Right lung (tissue), 2 donors: ENCODE measurements at regions not wholly inside any gene's neighbourhood (a gene's known extent, or its start where the extent isn't known, plus 50 kb on each side); places are given as distances from the start of the nearest gene placed in this dataset.
A peak's percentile ranks its signal among the peaks of the same experiment; 100 is the strongest.

Experiments
- DNase-seq, 2 donors: peaks; one replicate each; pipeline ENCODE4 v3.0.0-alpha.2; 2013

DNA sequence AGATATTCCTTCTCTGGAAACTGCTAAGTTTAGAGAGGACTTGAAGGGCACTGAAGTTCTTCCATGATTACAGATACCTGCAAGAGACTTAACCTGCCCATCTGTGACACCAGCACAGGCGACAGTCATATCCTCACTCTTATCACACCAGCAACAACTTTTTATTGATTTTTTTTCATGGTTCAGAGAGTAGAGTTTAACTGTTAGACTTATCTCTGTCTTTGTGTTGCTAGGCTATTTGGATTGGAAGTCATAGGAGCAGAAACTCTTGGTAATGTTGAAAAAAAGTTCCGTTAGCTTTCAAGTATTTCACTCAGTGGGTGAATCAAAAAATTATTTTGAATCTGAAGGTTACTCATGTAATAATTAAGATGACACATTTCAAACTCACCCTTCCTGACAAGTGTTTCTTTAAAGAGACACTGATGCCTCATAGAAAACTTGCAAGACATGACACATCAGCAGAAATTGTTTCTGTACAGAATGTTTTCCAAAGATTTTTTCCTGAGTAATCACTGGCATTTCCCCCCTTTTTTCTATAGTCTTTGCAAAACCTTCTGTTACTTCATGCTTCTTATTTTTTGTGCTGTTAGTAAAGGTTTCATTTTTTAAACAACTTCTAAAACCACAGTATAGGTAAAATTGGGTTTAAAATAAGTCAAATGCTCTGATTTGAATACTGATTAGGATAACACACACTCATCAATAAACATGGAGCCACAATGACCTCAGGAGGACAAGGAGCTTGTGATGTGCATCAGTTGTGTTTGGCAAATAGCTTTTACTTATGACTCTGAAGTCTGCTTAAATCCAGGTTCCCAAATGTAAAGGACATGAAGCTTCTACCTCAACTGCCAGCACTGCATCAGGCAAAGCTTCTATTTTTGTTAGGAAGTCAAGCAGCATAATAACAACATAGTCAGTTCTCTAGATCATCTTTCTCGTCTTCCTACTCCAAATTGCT lies 252.9 kb upstream of the MAN1A1 start:
- DNase-seq = no peak

DNA sequence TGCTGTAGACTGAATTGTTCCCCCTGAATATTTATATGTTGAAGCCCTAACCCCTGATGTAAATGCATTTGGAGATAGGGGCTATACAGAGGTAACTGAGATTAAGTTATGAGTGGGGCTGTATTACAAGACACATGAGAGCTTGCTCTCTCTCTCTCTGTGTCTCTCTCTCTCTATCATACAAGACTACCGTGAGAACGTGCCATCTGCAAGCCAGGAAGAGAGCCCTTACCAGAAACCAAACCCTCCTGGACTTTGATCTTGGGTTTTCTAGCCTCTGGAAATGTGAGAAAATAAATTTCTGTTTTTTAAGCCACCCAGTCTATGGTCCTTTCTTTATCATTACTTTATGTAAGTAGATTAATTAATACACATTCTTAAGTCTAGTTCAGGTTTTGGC lies 249.3 kb upstream of the MAN1A1 start:
- DNase-seq = no peak

DNA sequence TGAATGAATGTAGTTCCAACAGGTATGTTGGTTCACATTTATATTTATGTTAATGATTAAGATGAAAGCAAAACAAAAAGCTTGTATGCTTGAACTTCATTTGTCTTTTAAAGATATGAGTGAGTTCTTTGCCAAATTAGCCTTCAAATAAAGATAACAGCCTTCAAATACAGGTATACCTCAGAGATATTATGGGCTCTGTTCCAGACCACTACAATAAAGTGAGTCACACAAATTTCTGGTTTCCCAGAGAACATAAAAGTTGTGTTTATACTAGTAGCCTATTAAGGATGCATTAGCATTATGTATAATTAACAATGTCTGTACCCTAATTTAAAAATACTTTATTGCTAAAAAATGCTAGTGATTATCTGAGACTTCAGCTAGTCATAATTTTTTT lies 245.3 kb upstream of the MAN1A1 start:
- DNase-seq = no peak

DNA sequence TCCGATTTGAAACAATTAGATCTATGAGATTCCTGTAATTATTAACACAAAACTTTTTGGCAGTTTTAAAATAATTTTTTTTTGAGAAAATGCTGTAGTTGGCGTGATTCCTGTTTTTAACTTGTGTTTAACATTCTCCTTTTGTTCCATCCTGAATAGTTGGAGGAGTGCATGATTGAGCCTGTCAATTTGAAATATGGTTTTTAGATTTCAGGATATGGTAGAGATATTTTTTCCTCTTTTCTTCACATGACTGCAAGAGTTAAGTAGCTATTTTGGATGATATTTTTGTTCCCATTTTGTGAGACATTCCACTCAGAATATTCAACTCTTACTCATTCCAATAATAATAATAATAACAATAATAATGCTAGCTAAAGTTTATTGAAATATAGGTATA lies 241.7 kb upstream of the MAN1A1 start:
- DNase-seq = no peak

DNA sequence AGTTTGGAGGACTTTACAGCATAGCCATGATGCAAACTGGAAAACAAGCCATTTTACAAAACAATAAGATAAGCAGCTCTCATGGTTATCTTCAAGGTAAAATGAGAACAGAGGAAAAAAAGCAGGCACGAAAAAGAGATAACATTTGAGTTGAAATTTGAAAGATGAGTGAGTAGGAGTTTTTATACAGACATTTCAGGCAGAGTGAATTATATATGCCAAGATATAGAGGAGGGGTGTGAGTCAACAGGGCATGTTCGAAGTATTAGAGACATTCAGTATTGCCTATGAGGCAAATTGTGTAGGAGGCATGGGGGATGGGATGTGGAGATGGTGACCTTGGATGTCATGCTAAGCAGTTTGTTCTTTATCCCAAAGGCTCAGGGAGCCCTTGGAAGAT lies 240.5 kb upstream of the MAN1A1 start:
- DNase-seq = no peak

DNA sequence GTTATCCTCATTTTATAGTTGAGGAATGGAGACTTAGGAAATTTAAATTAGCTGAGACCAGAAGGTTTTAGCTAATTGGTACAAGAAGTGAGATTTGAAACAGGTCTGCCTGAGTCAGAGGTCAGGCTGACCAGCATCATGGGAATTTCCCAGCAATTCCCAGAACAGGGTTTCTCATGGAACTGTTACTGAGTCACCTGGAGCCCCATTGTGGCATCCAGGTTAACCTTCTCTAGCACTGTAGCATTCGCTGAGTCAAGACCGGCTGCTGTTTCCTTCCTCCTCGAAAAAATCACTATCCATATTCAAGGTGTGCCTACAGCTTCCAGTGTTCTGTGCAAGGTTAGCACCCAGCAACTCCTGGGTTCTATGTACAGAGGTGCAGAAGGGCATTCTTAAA lies 238.0 kb upstream of the MAN1A1 start:
- no peak for DNase-seq

DNA sequence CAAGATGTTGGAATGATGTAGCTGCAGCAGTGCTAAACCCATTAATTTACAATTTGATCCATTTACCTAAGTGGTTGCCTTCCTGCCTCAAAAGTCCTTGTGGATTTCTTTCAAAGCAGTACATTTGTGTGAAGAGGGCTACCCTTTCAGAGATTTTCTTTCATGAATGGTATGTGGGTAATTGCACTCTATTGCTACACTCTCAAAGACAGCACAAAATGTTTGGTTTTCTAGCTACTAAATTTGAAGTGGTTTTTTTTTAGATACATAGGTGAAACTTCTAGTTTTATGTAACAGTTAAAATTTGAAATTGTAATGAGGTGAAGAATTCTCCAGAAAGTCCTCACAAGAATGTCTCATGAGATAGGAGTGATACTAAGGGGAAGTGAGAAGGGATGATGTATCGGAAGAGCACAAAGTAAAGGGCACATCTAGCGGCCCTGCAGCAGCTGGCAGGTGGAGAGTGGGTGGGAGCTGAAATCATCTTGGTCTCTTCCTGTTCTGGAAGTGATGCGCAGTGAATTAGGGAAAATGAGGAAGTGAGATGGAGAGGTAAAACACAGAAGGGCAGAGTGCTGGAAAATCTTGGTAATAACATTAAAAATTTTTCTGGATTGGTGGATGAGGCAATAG lies 236.8 kb upstream of the MAN1A1 start:
- peak in 1 of 2 donors; percentile 2 for DNase-seq

DNA sequence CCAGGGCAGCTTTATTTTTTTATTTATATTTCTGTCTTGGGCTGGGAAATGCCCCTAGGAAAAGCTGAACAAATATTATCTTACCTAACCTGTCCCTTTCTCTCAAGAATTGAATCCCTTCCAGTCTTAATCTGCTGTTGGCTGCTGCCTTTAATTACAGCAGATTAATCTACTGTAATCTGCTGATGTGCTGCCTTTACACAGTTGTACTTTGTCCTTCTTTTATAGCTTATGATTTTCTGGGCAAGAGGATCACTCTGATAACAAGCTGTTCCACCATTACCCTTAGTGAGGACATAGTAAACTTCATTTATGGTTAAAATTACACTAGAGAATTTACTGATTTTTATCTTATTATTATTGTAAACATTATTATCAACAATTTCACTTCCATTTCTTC lies 234.5 kb upstream of the MAN1A1 start:
- DNase-seq = no peak

DNA sequence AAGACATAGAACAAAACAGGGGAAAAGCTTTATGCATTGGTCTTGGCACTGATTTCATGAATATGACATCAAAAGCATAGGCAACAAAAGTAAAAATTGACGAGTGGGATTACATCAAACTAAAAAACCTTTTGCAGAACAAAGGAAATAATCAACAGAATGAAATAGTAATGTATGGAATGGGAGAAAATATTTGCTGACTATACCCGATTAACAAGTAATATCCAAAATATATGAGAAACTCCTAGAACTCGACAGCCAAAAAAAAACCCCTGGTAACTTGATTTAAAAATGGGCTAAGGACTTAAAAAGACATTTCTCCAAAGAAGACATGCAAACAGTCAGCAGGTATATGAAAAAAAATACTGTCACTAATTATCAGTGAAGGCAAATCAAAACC lies 231.7 kb upstream of the MAN1A1 start:
- DNase-seq = no peak

DNA sequence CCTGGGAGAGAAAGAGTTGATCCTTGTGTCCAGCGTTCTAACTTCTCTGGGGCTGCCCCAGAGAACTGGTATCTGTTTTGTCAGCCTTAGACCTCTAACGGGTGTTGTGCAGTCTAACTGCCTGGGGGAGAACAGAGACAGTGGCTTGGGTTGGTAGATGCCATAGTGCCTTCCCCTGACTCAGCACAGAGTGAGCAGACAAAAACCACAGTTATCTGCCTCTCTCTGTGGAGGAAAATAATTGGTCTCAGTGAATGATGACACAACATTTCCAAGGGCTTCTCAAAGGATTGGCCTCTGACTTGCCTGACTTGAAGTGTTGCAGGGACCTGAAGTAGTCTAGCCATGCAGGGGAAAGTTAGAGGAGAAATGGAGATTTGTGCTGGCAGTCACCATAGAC lies 226.2 kb upstream of the MAN1A1 start:
- no peak for DNase-seq

DNA sequence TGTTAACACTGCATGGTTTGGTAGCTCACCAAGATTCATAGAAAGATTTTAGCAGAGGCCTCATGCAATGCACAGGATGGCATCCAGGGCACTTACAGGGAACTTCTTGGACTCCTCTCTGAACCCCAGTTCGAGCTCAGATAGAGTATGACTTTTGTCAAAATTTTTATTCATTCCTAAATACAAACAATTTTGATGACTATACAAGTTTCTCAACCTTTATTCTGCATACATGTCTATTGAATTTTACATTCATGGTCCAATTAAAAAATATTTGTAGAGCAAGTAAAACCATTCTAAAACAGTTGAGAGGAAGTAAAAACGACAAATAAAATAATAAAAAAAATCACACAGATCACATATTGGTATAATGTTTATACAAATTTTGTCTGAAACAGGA lies 219.0 kb upstream of the MAN1A1 start:
- no peak for DNase-seq

DNA sequence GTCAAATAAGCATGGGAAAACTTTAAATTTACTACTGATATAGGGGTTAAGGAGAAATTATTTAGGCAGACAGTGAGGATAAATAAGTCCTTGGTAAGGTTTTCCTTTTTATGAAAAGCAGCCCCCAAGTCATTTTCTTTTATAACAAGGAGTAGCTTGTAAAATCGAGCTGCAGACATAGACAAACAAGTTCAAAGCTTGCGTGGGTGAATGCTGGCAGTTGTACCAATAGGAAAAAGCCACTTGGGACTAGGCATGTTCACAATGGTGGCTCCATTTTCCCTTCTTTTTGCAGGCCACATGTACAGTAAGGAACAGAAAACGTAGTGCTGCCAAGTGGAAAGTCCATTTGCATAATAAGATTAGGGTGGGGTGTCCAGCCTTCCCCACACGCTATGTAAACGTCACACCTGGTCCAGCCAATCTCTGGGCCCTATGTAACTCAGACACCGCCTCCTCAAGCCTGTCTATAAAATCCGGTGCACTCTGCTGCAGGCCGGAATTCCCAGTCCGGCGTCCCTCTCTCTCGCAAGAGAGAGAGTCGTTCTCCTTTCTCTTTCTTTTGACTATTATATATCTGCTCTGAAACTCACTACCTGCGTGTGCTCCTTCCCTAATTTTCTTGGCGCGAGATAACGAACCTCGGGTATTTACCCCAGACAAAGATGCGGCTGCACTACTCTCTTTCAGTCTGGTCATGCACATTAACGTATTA lies 217.1 kb upstream of the MAN1A1 start:
- no peak for DNase-seq

DNA sequence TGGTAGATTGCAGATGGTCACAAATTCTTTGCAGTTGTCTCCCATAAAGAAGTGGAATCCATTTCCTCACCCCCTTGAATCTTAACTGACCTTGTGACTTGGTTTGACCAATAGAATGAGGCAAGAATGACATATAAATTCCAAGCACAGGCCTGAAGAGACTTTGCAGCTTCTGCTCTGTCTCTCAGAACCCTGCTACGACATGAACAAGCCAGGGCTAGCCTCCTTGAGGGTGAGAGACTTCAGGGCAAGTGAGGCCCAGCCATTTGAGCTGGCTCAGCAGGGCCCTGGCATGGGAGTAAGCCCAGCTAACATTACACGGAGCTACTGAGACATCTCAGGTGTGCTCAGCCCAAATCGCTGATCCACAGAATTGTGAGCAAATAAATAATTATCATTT lies 216.3 kb upstream of the MAN1A1 start:
- DNase-seq = no peak

DNA sequence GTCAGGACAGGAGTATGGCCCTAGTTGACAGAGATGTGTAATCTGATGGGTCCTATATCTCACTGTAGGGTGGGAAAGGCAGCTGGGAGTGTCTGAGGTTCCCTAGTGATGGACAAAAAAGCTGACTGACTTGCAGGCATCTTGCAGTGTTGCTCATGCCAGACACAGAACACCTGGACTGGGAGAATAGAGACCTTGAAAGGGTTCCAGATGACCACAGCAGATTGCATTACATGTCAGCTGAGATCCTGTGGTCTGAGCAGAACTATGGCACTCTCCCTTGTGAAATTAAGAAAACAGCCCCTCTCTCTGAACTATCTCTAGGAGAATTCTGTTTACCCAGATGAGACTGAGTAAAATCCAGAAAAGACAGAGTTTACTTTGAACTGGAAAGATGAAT lies 212.6 kb upstream of the MAN1A1 start:
- no peak for DNase-seq

DNA sequence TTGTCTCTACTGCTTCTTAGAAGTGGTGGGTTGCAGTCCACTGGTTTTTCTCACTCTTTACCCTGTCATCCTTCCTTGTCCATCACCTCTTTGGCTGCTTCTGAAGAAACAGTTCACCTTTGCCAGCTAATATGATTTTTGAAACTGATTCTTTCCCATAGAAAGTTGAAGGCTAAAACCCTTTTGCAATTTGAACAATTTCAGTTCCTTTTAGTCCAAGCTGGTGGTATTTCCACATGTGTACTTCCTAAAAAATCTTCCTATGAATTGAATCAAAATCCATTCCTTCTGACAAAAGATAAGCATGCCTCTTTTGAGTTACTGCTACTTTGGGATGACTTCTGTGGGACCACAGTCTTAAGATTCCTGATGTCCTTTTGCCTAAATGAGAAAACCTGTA lies 210.0 kb upstream of the MAN1A1 start:
- no peak for DNase-seq

DNA sequence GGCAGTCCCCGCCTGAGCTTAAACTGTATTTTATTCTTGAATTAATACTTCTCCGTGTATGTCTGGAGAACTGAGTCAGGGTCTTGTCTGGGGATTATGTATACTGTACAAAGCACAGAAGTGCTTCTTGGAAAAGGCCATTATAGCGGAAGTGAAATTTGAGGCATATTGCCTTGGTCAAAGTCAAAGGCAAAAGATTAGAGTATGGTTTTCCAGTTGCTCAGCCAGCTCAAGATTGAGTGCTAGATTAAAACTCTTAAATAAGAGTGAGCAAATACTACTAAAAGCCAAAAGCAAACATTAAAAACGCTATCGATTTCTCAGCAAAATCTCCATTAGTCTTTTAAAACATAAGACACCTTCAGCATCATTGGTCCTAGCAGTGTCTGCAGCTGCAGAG lies 207.7 kb upstream of the MAN1A1 start:
- DNase-seq = peak; percentile 1 to 2

DNA sequence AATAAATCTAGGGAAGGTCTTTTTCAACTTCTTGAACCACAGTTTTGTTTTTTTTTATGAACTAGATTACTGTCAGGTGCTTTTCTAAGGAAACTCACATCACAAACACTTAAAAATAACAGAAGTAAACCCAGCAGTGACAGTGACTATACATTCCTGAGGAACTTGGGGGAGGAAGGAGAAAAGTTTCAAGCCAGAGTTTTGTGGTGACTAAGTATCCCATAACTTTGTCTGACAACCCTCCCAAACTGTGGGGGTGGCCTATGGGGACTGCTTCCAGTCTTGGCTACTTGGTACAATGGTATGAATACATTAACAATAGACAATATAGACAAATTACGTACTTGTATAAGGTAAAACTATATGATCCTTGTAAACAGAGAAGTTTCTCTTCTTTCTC lies 202.5 kb upstream of the MAN1A1 start:
- DNase-seq = no peak

DNA sequence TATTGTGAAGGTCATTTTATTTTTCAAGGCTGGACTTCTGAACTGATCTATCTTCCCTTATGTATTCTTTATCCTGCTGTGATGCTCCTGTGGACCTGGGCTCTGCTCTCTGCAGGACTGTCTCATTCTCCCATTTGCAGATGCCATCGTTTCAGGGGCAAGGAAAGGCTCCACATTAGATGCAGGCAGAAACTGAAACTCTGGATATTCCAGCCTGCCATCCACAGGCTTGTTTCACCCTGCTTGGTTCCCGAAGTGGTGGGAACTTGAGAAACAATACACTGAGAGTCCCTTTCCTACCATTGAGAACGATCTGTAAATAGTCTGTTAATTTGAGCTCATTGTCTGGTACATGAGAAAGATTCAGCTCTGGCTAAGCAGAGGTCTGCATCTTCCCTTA lies 197.5 kb upstream of the MAN1A1 start:
- no peak for DNase-seq

DNA sequence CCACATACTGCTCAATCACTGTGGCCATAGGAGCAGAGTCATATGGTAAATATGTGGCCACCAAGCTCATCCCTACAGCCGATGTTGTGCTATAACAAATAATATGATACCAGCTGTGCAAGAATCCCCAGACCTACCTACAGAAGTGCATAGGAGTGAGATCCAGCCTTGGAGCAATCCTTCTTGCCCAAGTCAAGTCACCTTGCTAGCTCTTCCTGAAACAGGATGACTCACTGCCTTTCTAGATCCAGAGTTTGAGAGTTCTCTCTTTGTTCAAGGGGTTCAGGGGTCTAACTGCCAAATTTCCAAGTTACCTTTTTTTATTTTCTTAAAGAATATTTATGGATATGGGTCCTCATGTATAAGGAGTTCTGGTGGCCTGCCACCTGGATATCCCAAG lies 195.7 kb upstream of the MAN1A1 start:
- no peak for DNase-seq

DNA sequence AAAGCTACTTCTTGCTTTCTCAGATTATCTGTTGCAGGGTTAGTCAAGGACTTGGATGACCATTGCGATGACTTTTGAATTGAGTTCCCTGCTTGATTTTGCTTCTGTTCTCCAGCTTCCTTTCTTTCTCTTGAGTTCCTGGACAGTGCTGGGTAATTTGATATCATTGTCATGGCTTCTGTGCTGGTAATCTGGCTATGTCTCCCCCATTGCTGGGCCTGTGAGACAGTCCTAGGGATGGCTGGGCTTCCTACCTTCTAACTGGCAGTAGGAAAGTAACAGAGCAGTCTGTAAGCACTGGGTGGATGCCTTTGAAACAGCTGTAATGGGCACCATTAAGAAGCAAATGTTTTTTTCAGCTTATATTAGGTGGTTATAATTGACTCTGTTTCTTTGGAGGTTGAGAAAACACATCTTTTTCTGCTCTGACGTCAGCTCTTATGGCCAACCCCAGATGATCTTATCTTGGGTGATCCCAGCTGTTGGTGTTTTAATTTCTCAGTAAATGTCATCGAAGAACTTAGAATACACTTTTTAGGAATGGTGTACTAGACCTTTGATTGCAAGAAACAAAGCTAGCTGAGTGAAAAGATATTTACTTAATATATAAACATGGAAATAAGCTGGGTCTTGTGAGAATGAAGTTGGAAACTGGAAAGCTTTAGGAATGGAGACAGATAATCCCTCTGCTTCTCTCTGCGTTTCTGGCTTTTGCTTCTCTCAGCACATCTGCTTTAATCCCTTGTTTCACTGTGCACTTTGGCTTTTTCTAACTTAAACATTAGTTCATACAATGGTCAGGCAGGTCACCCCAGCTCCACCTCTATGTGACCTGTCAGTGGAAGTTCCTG lies 195.0 kb upstream of the MAN1A1 start:
- no peak for DNase-seq

DNA sequence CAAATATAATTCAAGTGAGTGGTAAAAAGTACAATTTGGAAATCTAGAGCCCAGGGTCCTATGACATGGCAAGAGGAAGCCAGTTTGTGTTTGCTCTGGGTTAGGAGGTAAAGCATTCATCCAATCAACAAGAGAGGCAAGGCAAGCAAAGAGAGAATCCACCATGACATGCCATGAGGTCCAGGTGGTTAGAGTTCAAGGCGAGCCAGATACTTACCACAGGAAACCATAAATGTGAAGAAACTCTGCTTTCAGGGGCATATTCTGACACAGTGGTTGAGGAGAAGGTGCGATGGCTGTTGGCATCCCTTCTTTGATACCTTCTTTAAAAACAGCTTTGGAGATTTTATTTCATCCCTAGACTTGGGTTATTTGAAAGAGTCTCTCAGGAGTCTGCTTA lies 193.8 kb upstream of the MAN1A1 start:
- no peak for DNase-seq

DNA sequence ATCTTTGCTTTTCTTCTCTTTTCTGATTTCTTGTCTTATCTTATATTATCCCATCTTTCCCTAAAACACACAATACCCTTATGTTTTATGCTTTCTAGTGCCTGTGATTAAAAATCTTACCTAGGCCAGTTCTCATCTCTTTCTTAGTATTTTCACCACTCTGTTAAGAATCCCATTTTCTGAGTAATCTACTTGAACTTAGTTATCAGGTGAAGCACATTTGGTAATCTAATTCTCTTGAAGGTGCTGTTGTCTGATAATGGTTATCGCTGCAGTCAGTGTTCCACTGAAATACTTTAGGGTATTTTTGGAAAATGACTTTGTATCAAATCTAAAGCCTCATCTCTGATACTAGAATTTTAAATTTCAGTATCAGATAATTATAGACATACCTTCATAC lies 192.5 kb upstream of the MAN1A1 start:
- DNase-seq = no peak
